ENCODE measurements at regions not wholly inside any gene's neighbourhood (a gene's known extent, or its start where the extent isn't known, plus 50 kb on each side); places are given as distances from the start of the nearest gene placed in this dataset.

- DNase-seq (ENCODE audit: low read depth in 1 of 2, low spot score in 1 of 2) = no peak
Measured at GRCh38 chr4:74675673-74676279, 118.5 kb downstream of the BTC start.

- no peak for DNase-seq (ENCODE audit: low read depth in 1 of 2, low spot score in 1 of 2)
Measured at GRCh38 chr4:74682567-74683359, 111.6 kb downstream of the BTC start.

GRCh38 chr4:74692972-74693371 is 101.4 kb downstream of the BTC start:
- no peak for DNase-seq (ENCODE audit: low read depth in 1 of 2, low spot score in 1 of 2)

All from activated T-helper 1 cell treated with anti-CD3 and anti-CD28 coated beads, Interleukin-2, amount 50 U/mL, for 16 hours (primary cell).